GF-D8 (cell line): ENCODE measurements at regions not wholly inside any gene's neighbourhood (a gene's known extent, or its start where the extent isn't known, plus 50 kb on each side); places are given as distances from the start of the nearest gene placed in this dataset.
"Not testable (repeated sequence)": the region's sequence is repeated elsewhere in the genome, so short reads cannot be mapped to it uniquely, and the experiment has no call there.

ENCODE experiments used
- DNase-seq: peaks from one replicate; lab custom pipeline; 2025; lab: John Stamatoyannopoulos, UW

DNA sequence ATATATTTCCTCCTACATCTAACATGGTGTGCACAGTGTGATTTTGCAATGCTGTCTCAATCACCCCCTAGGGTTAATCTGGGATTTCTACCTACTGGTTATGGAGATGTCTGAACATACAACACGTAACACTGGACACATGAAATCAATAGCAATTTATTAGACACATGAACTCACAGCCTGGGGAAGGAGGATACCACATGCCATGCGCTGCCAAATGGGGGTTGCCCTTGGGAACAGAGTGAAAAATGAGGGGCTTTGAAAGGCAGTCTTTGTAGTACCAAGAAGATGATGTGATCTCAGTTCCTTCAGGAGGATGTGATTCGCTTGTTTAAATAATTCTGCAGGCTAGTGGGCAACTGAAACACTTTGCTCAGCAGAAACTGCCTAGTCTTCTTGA is 253.6 kb upstream of the LRRC4C start:
- DNase-seq, result no peak

GRCh38 chr11:41714101-41714500 is 254.6 kb upstream of the LRRC4C start:
- DNase-seq, result no peak

DNA sequence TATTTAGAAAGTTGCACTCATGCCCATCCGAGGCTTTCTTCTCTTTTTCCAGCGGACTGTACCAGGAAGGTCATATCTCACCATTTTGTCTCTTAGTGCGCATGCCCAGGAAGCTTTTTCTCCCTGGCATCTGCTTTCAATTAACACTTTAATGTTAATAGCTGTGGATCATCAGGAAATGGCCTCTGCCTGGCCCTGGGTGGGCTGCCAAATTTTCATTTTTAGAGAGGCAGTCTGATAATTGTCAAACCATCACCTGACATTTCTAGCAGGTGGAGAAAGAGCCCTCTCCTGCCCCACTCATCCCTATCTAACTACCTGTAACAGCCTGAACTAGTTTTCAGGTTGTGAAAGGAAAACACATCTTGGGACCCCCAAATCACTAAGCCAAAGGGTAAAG is 257.4 kb upstream of the LRRC4C start:
- no peak for DNase-seq

DNA sequence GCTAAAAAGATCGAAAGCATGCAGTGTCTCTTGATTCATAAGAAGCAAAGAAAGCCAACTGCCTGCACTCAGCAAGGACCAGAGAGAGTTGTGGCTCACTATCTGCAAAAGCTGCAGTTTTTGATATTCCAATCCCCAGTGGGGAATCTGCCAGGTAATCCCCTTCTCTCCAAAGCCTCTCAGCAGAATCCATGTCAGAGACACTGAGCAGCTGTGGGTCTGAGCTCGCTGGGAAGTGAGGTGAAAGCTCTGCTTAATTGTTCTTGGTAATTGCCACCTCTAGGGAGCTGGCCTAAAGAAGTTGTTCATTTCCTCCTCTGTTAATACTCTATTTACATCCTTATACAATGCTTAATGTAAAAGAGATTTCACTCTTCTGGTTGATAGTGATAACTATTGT is 261.3 kb upstream of the LRRC4C start:
- DNase-seq, result no peak

DNA sequence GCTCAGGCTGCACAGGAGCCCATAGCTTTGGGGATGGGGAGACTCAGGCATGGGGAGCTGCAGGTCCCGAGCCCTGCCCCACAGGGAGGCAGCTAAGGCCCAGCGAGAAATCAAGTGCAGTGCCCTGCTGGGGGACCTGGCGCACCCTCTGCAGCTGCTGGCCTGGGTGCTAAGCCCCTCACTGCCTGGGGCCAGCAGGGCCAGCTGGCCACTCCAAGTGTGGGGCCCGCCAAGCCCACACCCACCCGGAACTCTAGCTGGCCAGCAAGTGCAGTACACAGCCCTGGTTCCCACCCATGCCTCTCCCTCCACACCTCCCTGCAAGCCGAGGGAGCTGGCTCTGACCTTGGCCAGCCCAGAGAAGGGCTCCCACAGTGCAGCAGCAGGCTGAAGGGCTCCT is 268.7 kb upstream of the LRRC4C start:
- not testable (repeated sequence) for DNase-seq

DNA sequence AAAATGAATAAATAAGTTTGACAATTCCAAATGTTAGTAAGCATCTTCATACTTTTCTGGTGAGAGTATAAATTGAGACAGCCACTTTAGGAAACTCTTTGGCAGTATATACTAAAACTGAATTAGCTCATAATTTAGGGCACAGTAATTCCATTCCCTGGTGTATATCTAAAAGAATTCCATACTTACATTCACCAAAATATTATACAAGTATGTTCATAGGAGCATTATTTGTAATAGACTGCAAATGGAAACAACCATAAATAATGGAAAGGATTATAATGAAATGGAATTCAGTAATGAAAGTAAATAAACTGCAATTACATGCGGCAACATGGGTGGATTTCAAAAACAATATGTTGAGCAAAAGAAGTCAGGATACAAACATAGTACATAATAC is 315.8 kb upstream of the LRRC4C start:
- no peak for DNase-seq

DNA sequence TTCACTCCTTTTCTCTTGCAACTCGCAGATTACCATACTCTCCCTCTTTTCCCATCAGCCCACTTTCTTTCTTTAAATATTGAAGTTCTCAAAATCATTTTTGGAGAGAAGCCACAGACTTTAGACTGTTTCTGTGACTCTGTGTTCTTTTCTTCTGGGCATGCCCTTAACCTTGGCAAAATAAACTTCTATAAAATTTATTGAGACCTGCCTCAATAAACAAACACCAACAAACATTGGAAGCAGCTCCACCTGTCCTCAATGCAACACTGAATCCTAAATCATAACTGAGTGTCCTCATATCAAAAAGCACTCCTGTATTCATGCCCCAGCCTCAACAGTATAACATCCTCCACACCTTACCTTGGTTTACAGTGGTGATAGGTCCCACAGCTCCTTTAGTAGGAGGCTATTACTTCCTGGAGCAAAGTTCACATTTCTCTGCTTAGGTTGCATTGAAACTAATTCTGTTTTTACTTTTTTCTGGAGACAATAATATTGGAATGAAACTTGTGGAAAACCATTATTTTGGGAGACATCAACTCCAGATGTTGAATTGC is 320.0 kb upstream of the LRRC4C start:
- no peak for DNase-seq

DNA sequence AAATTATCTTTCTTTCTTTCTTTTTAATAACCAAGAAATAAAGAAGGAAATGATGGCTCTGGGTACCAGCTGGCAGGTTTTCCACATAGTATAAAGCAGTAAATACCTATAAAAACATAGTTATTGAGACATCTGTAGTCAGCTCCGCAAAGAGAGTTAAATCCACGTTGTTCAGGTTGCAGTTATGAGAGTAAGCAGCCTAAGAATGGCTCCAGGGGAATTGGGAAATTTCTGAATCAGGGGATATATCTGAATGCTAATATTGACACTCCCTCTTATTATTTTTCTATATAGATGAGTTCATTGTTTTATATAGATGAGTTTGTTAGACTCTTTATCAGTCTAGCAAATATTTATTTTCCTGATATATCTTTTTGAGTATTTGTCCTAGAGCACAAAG is 322.0 kb upstream of the LRRC4C start:
- no peak for DNase-seq

- no peak for DNase-seq
Measured at GRCh38 chr11:41784513-41785335, 325.3 kb upstream of the LRRC4C start.

- DNase-seq, result no peak
Measured at GRCh38 chr11:41786087-41786486, 326.6 kb upstream of the LRRC4C start.

- DNase-seq, result no peak
Measured at GRCh38 chr11:41788177-41788576, 328.7 kb upstream of the LRRC4C start.

- no peak for DNase-seq
Measured at GRCh38 chr11:41789376-41789775, 329.9 kb upstream of the LRRC4C start.

DNA sequence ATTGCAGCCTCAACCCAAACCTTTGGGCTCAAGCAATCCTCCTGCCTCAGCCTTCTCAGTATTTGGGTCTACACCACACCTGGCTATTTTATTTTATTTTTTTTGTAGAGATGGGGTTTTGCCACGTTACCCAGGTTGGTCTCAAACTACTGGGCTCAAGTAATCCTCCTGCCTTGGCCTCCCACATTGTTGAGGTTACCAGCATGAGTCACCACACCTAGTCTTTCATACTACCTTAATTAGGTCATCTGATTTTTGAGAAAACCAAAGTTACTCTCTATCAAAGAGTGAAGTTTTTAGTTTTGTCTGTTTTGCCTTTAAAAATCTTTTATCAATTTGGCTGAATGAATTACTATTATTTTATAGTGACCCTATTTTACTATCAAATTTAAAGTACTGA is 335.6 kb upstream of the LRRC4C start:
- no peak for DNase-seq

DNA sequence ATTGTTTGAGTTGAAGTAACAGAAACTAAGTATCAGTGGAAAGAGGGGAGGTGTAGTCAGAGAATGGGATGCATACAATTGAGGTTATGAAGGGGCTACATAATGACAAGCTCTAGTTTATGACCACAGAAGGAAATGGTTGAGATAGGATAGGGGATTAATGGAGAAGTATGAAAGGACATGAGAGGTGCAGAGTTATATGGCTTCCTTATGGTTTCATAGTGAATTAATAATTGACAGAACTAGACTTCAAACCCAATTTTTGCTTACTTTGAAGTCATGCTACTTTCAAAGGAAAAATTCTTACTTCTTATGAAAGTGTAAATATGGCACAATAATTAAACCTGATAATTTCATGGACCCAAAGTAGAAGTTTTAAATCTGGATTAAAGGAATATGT is 340.3 kb upstream of the LRRC4C start:
- DNase-seq, result no peak

DNA sequence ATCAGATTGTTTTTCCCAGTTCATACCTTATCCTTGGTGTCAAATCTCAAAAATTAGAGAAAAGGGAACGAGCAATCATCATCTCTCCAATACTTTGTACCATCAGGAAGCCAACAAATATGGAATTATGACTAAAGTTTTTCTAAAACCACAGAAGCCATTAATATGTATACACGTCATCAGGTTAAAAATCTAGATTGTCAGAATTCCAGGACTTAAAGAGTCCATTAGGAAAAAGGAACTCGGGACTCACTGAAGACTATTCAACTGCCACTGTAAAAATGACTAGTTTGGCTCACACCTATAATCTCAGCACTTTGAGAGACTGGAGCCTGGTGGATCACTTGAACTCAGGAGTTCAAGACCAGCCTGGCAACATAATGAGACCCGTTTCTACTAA is 344.4 kb upstream of the LRRC4C start:
- DNase-seq, result no peak

- DNase-seq, result no peak
Measured at GRCh38 chr11:41816396-41816795, 356.9 kb upstream of the LRRC4C start.

GRCh38 chr11:41824287-41824686 is 364.8 kb upstream of the LRRC4C start:
- not testable (repeated sequence) for DNase-seq

DNA sequence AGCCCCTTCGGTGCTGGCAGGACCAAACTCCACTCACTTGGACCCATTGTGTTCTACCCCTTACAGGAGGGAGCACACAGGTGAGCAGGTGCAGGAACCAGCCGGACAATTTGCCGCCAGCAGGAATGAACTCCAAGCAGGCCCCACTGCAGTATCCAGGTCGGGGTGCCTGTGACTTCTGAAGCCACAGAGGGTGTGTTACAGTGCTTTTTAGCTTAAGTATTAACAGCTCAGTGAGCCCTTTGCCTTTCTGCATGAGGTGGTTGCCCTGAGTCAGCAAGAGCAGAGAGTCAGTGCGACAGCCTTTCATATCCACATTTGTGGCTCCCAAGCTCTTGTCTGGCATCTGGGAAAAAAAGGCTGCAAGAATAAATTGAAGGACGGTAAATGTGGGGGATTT is 366.6 kb upstream of the LRRC4C start:
- no peak for DNase-seq

DNA sequence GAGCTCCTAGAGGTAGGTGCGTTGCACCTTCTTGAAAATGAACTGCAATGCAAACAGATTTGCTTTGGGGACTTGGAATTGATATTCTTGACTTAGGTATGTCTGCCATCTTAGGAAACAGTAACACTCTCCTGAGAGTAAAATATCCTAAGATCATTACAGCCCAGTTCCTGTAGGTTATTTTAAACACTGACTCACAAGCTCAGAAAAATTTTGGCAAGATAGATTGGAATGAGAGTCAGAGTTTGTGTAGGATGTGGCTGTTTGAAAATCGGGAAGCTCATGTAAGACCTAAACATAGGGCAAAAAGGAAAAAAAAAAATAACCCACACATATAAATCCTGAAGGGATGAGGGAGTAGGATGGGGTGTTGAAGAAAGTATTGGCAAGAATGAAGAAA is 377.0 kb upstream of the LRRC4C start:
- no peak for DNase-seq

DNA sequence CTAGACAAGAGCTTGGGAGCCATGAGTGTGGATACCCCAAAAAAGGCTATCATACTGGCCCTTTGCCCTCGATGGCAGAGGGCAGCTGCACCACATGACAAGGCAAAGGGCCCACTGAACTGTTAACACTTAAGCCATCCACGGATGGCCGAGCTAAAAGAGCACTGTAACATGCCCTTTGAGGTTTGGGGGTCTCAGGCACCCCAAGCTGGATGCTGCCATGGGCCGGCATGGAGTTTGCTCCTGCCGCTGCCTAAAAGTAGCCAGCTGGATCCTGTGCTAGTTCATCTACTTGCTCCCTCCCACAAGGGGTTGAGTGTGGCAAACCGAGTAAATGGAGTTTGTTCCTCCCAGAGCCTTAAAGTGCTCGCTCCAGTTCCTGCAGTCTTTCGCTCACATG is 383.2 kb upstream of the LRRC4C start:
- no peak for DNase-seq

DNA sequence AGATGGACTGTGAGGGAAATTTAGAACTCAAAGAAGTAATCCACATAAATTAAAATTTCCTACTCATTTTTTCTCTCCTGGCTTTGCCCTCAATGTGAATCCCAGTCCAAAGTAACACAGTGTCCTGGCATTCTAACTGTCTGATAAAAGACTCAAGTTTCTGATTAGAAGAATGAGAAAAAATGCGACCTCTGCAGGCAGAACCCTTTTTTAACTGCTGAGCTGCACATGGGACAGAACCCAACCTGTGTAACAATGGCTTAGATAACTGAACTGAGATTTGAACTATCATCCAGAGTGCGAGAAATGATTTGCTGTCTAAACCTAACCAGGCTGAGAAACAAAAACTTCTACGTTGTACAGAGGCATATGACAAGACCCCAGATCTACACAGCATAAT is 385.6 kb upstream of the LRRC4C start:
- DNase-seq, result no peak

- no peak for DNase-seq
Measured at GRCh38 chr11:41848349-41848748, 388.9 kb upstream of the LRRC4C start.

GRCh38 chr11:41849250-41849649 is 389.8 kb upstream of the LRRC4C start:
- no peak for DNase-seq

GRCh38 chr11:41851743-41852142 is 392.3 kb upstream of the LRRC4C start:
- no peak for DNase-seq
